GM23338 (cell line): ENCODE measurements at regions not wholly inside any gene's neighbourhood (a gene's known extent, or its start where the extent isn't known, plus 50 kb on each side); places are given as distances from the start of the nearest gene placed in this dataset.

ENCODE experiments used
- ATAC-seq: fragments of 200-7000 bp; cut with Tn5 transposase; 3 replicates; pipeline ENCODE4 v1.9.1; 2020
- DNase-seq: peaks from one replicate; pipeline ENCODE4 v3.0.0-alpha.2; 2015; ENCODE audit warnings: low spot score
- H2AFZ ChIP-seq: fragments of 200-600 bp; sonication (generic); 2 replicates; pipeline ENCODE4 v1.8.0; 2016; ENCODE audit warnings: antibody characterized with exemption, mild to moderate bottlenecking, moderate library complexity
- H3F3A ChIP-seq: fragments of 200-600 bp; sonication (generic); replicated peaks from 2 replicates; pipeline ENCODE4 v1.8.0; 2017; ENCODE audit warnings: antibody characterized with exemption, mixed run types, low read depth
- H3K27ac ChIP-seq: fragments of 200-600 bp; sonication (generic); 2 replicates; pipeline ENCODE4 v1.6.1; 2016; ENCODE audit warnings: low read depth
- H3K27me3 ChIP-seq: fragments of 200-600 bp; sonication (generic); 2 replicates; pipeline ENCODE4 v1.8.0; 2016; ENCODE audit warnings: mild to moderate bottlenecking, mixed run types, moderate library complexity; ENCODE audit not compliant: insufficient read depth
- H3K36me3 ChIP-seq: fragments of 200-600 bp; sonication (generic); 2 replicates; pipeline ENCODE4 v1.8.0; 2016; ENCODE audit warnings: mild to moderate bottlenecking; ENCODE audit not compliant: insufficient read depth
- H3K4me1 ChIP-seq: fragments of 200-600 bp; sonication (generic); 2 replicates; pipeline ENCODE4 v1.8.0; 2016; ENCODE audit warnings: mild to moderate bottlenecking, moderate library complexity; ENCODE audit not compliant: insufficient read depth
- H3K4me2 ChIP-seq: fragments of 200-600 bp; sonication (generic); 2 replicates; pipeline ENCODE4 v1.7.1; 2017; ENCODE audit warnings: mixed run types
- H3K4me3 ChIP-seq: fragments of 200-600 bp; sonication (generic); 2 replicates; pipeline ENCODE4 v1.6.1; 2016; ENCODE audit warnings: mixed run types
- H3K79me2 ChIP-seq: fragments of 200-600 bp; sonication (generic); replicated peaks from 2 replicates; pipeline ENCODE4 v1.8.0; 2017; ENCODE audit warnings: mild to moderate bottlenecking; ENCODE audit not compliant: insufficient read depth
- H3K9me2 ChIP-seq: fragments of 200-600 bp; sonication (generic); 2 replicates; pipeline ENCODE4 v1.8.0; 2017; ENCODE audit not compliant: insufficient read depth
- H4K20me1 ChIP-seq: fragments of 200-600 bp; sonication (generic); replicated peaks from 2 replicates; pipeline ENCODE4 v1.8.0; 2017; ENCODE audit warnings: mild to moderate bottlenecking; ENCODE audit not compliant: insufficient read depth
- H3K27ac Mint-ChIP-seq: 2 replicates; pipeline ENCODE4 v1.8.0; 2020; ENCODE audit warnings: inconsistent platforms, mild to moderate bottlenecking, moderate library complexity, mixed read lengths
- H3K27me3 Mint-ChIP-seq: 3 replicates; pipeline ENCODE4 v1.8.0; 2022; ENCODE audit warnings: low read depth, mild to moderate bottlenecking, moderate library complexity, mixed read lengths, inconsistent platforms; ENCODE audit not compliant: insufficient read depth, poor library complexity
- H3K36me3 Mint-ChIP-seq: 3 replicates; pipeline ENCODE4 v1.8.0; 2021; ENCODE audit warnings: low read depth, mild to moderate bottlenecking, inconsistent platforms, moderate library complexity, mixed read lengths
- H3K4me1 Mint-ChIP-seq: 3 replicates; pipeline ENCODE4 v1.8.0; 2020; ENCODE audit warnings: mild to moderate bottlenecking, inconsistent platforms, mixed read lengths
- H3K4me3 Mint-ChIP-seq: 3 replicates; pipeline ENCODE4 v1.8.0; 2021; ENCODE audit warnings: moderate library complexity, mild to moderate bottlenecking, inconsistent platforms, mixed read lengths
- H3K9me3 Mint-ChIP-seq: 3 replicates; pipeline ENCODE4 v1.8.0; 2020; ENCODE audit warnings: moderate library complexity, mild to moderate bottlenecking, inconsistent platforms, mixed read lengths
- EZH2 ChIP-seq: fragments of 200-600 bp; sonication (generic); IDR thresholded peaks from one replicate; pipeline ENCODE4 v1.8.0; 2017; ENCODE audit warnings: antibody characterized with exemption, mild to moderate bottlenecking, low read depth; ENCODE audit not compliant: unreplicated experiment
- NANOG ChIP-seq: IDR thresholded peaks from 2 replicates; pipeline ENCODE4 v1.6.1; 2016; ENCODE audit warnings: antibody characterized with exemption, borderline replicate concordance
- TF ChIP-seq, protein P1 (sequence below): IDR thresholded peaks from one replicate; pipeline ENCODE4 v1.6.1; 2018; ENCODE audit warnings: antibody characterized with exemption; ENCODE audit not compliant: unreplicated experiment
- TF ChIP-seq, protein P2 (sequence below), 2 experiments: fragments of 200-600 bp in 1 of 2; sonication (generic) in 1 of 2; conservative IDR thresholded peaks; 2 replicates each; pipeline versions ENCODE4 v1.5.1 to v1.6.1; 2016 to 2017; ENCODE audit warnings: antibody characterized with exemption in 2 of 2, low read depth in 2 of 2, mild to moderate bottlenecking in 2 of 2, moderate library complexity in 1 of 2
- TF ChIP-seq, protein P3 (sequence below): fragments of 250-450 bp; sonication (Bioruptor Pico); IDR thresholded peaks from 2 replicates; pipeline ENCODE4 v1.5.0; 2020; ENCODE audit warnings: mild to moderate bottlenecking, moderate library complexity

DNA sequence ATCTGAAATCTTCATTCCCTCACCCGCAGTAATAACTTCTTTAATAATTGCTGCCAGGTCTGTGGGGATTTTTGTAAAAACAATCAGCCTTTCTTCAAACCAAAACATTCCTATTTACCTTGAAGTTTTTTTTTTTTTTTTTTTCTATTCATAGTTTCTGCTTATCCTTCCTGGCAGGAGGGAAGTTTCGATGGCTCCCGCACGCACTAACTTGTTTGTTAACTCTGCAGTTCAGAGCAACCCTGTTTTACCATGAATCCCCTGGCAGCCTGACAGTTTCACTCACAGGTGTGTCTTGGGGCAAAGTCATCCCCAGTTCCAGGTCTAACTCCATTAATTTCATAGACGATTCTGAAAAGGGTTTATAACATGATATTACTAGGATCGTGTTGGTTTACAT, 149.3 kb downstream of the KLF6 start:
- no peak overlapping the region for H3K4me3 Mint-ChIP-seq
- Histone ChIP-seq H3K79me2 (no peaks in the 10 kb centered on the region), H3K4me1 (no peaks in the 10 kb centered on the region), H3K4me3 (no peak overlapping the region), H4K20me1 (no peaks in the 10 kb centered on the region), H3K4me2 (no peak overlapping the region), H3K27ac (no peak overlapping the region), H3K27me3 (no peaks in the 10 kb centered on the region), H2AFZ (no peak overlapping the region), H3K9me2 (peaks cover 12% of the 10 kb centered on the region; the same call in 1 of the 2 replicates), H3K36me3 (no peaks in the 10 kb centered on the region), H3F3A (no peaks in the 10 kb centered on the region)
- no peaks in the 10 kb centered on the region for H3K9me3 Mint-ChIP-seq
- H3K4me1 Mint-ChIP-seq = peaks cover 6% of the 10 kb centered on the region
- H3K27ac Mint-ChIP-seq = no peak overlapping the region
- TF ChIP-seq, protein P1, sequence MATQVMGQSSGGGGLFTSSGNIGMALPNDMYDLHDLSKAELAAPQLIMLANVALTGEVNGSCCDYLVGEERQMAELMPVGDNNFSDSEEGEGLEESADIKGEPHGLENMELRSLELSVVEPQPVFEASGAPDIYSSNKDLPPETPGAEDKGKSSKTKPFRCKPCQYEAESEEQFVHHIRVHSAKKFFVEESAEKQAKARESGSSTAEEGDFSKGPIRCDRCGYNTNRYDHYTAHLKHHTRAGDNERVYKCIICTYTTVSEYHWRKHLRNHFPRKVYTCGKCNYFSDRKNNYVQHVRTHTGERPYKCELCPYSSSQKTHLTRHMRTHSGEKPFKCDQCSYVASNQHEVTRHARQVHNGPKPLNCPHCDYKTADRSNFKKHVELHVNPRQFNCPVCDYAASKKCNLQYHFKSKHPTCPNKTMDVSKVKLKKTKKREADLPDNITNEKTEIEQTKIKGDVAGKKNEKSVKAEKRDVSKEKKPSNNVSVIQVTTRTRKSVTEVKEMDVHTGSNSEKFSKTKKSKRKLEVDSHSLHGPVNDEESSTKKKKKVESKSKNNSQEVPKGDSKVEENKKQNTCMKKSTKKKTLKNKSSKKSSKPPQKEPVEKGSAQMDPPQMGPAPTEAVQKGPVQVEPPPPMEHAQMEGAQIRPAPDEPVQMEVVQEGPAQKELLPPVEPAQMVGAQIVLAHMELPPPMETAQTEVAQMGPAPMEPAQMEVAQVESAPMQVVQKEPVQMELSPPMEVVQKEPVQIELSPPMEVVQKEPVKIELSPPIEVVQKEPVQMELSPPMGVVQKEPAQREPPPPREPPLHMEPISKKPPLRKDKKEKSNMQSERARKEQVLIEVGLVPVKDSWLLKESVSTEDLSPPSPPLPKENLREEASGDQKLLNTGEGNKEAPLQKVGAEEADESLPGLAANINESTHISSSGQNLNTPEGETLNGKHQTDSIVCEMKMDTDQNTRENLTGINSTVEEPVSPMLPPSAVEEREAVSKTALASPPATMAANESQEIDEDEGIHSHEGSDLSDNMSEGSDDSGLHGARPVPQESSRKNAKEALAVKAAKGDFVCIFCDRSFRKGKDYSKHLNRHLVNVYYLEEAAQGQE = no peak
- TF ChIP-seq, protein P2, sequence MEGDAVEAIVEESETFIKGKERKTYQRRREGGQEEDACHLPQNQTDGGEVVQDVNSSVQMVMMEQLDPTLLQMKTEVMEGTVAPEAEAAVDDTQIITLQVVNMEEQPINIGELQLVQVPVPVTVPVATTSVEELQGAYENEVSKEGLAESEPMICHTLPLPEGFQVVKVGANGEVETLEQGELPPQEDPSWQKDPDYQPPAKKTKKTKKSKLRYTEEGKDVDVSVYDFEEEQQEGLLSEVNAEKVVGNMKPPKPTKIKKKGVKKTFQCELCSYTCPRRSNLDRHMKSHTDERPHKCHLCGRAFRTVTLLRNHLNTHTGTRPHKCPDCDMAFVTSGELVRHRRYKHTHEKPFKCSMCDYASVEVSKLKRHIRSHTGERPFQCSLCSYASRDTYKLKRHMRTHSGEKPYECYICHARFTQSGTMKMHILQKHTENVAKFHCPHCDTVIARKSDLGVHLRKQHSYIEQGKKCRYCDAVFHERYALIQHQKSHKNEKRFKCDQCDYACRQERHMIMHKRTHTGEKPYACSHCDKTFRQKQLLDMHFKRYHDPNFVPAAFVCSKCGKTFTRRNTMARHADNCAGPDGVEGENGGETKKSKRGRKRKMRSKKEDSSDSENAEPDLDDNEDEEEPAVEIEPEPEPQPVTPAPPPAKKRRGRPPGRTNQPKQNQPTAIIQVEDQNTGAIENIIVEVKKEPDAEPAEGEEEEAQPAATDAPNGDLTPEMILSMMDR (conservative IDR thresholded peaks at IDR 0.05; ENCODE audit: low read depth in 2 of 2) = no peak
- TF ChIP-seq NANOG (no peak), EZH2 (no peak)
- TF ChIP-seq, protein P3, sequence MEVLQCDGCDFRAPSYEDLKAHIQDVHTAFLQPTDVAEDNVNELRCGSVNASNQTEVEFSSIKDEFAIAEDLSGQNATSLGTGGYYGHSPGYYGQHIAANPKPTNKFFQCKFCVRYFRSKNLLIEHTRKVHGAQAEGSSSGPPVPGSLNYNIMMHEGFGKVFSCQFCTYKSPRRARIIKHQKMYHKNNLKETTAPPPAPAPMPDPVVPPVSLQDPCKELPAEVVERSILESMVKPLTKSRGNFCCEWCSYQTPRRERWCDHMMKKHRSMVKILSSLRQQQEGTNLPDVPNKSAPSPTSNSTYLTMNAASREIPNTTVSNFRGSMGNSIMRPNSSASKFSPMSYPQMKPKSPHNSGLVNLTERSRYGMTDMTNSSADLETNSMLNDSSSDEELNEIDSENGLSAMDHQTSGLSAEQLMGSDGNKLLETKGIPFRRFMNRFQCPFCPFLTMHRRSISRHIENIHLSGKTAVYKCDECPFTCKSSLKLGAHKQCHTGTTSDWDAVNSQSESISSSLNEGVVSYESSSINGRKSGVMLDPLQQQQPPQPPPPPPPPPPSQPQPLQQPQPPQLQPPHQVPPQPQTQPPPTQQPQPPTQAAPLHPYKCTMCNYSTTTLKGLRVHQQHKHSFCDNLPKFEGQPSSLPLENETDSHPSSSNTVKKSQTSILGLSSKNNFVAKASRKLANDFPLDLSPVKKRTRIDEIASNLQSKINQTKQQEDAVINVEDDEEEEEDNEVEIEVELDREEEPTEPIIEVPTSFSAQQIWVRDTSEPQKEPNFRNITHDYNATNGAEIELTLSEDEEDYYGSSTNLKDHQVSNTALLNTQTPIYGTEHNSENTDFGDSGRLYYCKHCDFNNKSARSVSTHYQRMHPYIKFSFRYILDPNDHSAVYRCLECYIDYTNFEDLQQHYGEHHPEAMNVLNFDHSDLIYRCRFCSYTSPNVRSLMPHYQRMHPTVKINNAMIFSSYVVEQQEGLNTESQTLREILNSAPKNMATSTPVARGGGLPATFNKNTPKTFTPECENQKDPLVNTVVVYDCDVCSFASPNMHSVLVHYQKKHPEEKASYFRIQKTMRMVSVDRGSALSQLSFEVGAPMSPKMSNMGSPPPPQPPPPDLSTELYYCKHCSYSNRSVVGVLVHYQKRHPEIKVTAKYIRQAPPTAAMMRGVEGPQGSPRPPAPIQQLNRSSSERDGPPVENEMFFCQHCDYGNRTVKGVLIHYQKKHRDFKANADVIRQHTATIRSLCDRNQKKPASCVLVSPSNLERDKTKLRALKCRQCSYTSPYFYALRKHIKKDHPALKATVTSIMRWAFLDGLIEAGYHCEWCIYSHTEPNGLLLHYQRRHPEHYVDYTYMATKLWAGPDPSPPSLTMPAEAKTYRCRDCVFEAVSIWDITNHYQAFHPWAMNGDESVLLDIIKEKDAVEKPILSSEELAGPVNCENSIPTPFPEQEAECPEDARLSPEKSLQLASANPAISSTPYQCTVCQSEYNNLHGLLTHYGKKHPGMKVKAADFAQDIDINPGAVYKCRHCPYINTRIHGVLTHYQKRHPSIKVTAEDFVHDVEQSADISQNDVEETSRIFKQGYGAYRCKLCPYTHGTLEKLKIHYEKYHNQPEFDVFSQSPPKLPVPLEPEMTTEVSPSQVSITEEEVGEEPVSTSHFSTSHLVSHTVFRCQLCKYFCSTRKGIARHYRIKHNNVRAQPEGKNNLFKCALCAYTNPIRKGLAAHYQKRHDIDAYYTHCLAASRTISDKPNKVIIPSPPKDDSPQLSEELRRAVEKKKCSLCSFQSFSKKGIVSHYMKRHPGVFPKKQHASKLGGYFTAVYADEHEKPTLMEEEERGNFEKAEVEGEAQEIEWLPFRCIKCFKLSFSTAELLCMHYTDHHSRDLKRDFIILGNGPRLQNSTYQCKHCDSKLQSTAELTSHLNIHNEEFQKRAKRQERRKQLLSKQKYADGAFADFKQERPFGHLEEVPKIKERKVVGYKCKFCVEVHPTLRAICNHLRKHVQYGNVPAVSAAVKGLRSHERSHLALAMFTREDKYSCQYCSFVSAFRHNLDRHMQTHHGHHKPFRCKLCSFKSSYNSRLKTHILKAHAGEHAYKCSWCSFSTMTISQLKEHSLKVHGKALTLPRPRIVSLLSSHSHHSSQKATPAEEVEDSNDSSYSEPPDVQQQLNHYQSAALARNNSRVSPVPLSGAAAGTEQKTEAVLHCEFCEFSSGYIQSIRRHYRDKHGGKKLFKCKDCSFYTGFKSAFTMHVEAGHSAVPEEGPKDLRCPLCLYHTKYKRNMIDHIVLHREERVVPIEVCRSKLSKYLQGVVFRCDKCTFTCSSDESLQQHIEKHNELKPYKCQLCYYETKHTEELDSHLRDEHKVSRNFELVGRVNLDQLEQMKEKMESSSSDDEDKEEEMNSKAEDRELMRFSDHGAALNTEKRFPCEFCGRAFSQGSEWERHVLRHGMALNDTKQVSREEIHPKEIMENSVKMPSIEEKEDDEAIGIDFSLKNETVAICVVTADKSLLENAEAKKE (CRISPR knock-in tag) = no peak
- H3K36me3 Mint-ChIP-seq = no peaks in the 10 kb centered on the region
- no peak; the same call in 2 of the 3 replicates for ATAC-seq
- no peak for DNase-seq
- peaks cover 7% of the 10 kb centered on the region for H3K27me3 Mint-ChIP-seq
